ENCODE measurements at regions not wholly inside any gene's neighbourhood (a gene's known extent, or its start where the extent isn't known, plus 50 kb on each side); places are given as distances from the start of the nearest gene placed in this dataset.

DNA sequence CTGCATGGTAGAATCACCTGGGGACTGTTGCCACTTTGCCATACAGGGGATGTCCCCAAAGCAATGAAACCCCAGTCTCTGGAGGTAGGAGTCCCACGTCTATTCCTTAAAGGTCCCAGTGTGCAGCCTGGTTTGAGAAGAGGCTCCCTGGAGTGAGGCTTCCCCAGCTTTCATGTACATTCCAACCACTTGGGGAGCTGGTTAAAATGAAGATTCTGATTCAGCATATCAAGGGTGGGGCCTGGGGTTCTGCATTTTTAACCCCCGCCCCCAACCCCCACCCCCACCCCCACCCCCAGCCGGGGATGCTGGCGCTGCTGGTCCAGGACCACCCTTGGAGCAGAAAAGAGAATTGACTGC lies 241.2 kb downstream of the FOXL1 start:
- no peak for TF ChIP-seq SP1 (CRISPR knock-in tag; conservative IDR thresholded peaks at IDR 0.05)
- TF ChIP-seq, protein P1, sequence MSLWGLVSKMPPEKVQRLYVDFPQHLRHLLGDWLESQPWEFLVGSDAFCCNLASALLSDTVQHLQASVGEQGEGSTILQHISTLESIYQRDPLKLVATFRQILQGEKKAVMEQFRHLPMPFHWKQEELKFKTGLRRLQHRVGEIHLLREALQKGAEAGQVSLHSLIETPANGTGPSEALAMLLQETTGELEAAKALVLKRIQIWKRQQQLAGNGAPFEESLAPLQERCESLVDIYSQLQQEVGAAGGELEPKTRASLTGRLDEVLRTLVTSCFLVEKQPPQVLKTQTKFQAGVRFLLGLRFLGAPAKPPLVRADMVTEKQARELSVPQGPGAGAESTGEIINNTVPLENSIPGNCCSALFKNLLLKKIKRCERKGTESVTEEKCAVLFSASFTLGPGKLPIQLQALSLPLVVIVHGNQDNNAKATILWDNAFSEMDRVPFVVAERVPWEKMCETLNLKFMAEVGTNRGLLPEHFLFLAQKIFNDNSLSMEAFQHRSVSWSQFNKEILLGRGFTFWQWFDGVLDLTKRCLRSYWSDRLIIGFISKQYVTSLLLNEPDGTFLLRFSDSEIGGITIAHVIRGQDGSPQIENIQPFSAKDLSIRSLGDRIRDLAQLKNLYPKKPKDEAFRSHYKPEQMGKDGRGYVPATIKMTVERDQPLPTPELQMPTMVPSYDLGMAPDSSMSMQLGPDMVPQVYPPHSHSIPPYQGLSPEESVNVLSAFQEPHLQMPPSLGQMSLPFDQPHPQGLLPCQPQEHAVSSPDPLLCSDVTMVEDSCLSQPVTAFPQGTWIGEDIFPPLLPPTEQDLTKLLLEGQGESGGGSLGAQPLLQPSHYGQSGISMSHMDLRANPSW (CRISPR knock-in tag; conservative IDR thresholded peaks at IDR 0.05; ENCODE audit: low read depth), result no peak
- TF ChIP-seq, protein P2, sequence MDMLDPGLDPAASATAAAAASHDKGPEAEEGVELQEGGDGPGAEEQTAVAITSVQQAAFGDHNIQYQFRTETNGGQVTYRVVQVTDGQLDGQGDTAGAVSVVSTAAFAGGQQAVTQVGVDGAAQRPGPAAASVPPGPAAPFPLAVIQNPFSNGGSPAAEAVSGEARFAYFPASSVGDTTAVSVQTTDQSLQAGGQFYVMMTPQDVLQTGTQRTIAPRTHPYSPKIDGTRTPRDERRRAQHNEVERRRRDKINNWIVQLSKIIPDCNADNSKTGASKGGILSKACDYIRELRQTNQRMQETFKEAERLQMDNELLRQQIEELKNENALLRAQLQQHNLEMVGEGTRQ (CRISPR knock-in tag; IDR thresholded peaks at IDR 0.05), result no peak
- TF ChIP-seq ZNF416 (CRISPR knock-in tag; IDR thresholded peaks at IDR 0.05), result no peak
- TF ChIP-seq, protein P3, sequence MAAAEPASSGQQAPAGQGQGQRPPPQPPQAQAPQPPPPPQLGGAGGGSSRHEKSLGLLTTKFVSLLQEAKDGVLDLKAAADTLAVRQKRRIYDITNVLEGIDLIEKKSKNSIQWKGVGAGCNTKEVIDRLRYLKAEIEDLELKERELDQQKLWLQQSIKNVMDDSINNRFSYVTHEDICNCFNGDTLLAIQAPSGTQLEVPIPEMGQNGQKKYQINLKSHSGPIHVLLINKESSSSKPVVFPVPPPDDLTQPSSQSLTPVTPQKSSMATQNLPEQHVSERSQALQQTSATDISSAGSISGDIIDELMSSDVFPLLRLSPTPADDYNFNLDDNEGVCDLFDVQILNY (CRISPR knock-in tag; IDR thresholded peaks at IDR 0.05), result no peak
- TF ChIP-seq, protein P4, sequence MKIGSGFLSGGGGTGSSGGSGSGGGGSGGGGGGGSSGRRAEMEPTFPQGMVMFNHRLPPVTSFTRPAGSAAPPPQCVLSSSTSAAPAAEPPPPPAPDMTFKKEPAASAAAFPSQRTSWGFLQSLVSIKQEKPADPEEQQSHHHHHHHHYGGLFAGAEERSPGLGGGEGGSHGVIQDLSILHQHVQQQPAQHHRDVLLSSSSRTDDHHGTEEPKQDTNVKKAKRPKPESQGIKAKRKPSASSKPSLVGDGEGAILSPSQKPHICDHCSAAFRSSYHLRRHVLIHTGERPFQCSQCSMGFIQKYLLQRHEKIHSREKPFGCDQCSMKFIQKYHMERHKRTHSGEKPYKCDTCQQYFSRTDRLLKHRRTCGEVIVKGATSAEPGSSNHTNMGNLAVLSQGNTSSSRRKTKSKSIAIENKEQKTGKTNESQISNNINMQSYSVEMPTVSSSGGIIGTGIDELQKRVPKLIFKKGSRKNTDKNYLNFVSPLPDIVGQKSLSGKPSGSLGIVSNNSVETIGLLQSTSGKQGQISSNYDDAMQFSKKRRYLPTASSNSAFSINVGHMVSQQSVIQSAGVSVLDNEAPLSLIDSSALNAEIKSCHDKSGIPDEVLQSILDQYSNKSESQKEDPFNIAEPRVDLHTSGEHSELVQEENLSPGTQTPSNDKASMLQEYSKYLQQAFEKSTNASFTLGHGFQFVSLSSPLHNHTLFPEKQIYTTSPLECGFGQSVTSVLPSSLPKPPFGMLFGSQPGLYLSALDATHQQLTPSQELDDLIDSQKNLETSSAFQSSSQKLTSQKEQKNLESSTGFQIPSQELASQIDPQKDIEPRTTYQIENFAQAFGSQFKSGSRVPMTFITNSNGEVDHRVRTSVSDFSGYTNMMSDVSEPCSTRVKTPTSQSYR (CRISPR knock-in tag; IDR thresholded peaks at IDR 0.05), result no peak
- TF ChIP-seq, protein P5, sequence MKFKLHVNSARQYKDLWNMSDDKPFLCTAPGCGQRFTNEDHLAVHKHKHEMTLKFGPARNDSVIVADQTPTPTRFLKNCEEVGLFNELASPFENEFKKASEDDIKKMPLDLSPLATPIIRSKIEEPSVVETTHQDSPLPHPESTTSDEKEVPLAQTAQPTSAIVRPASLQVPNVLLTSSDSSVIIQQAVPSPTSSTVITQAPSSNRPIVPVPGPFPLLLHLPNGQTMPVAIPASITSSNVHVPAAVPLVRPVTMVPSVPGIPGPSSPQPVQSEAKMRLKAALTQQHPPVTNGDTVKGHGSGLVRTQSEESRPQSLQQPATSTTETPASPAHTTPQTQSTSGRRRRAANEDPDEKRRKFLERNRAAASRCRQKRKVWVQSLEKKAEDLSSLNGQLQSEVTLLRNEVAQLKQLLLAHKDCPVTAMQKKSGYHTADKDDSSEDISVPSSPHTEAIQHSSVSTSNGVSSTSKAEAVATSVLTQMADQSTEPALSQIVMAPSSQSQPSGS (CRISPR knock-in tag; IDR thresholded peaks at IDR 0.05; ENCODE audit: borderline replicate concordance, low read depth), result no peak
- TF ChIP-seq, protein P6, sequence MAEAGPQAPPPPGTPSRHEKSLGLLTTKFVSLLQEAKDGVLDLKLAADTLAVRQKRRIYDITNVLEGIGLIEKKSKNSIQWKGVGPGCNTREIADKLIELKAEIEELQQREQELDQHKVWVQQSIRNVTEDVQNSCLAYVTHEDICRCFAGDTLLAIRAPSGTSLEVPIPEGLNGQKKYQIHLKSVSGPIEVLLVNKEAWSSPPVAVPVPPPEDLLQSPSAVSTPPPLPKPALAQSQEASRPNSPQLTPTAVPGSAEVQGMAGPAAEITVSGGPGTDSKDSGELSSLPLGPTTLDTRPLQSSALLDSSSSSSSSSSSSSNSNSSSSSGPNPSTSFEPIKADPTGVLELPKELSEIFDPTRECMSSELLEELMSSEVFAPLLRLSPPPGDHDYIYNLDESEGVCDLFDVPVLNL (CRISPR knock-in tag; IDR thresholded peaks at IDR 0.05; ENCODE audit: borderline replicate concordance, low read depth), result no peak
- TF ChIP-seq ZNF396 (CRISPR knock-in tag; IDR thresholded peaks at IDR 0.05; ENCODE audit: borderline replicate concordance), result no peak
- no peak for TF ChIP-seq PRRX2 (CRISPR knock-in tag; IDR thresholded peaks at IDR 0.05)
- TF ChIP-seq, protein P7, sequence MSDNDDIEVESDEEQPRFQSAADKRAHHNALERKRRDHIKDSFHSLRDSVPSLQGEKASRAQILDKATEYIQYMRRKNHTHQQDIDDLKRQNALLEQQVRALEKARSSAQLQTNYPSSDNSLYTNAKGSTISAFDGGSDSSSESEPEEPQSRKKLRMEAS (CRISPR knock-in tag; IDR thresholded peaks at IDR 0.05), result no peak
- TF ChIP-seq, protein P8, sequence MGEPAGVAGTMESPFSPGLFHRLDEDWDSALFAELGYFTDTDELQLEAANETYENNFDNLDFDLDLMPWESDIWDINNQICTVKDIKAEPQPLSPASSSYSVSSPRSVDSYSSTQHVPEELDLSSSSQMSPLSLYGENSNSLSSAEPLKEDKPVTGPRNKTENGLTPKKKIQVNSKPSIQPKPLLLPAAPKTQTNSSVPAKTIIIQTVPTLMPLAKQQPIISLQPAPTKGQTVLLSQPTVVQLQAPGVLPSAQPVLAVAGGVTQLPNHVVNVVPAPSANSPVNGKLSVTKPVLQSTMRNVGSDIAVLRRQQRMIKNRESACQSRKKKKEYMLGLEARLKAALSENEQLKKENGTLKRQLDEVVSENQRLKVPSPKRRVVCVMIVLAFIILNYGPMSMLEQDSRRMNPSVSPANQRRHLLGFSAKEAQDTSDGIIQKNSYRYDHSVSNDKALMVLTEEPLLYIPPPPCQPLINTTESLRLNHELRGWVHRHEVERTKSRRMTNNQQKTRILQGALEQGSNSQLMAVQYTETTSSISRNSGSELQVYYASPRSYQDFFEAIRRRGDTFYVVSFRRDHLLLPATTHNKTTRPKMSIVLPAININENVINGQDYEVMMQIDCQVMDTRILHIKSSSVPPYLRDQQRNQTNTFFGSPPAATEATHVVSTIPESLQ (CRISPR knock-in tag; IDR thresholded peaks at IDR 0.05), result no peak
- TF ChIP-seq GABPB1 (CRISPR knock-in tag; IDR thresholded peaks at IDR 0.05), result no peak
- no peaks in the 10 kb centered on the region for H3K36me3 Mint-ChIP-seq
- DNase-seq (ENCODE audit: low spot score) (no peak), ATAC-seq (no peak)
- H3K9me3 Mint-ChIP-seq, result 0 out of 2 replicates have a peak, but pooled peaks cover 5% of the 10 kb centered on the region
- H3K4me3 Mint-ChIP-seq, result no peak overlapping the region
- CTCF ChIA-PET, result interaction anchor here (0.7 to 1.2 kb wide), 4 partner anchors 10 to 417 kb away, joined by 3 to 4 read pairs (median 4); no protein-coding TSS in a partner anchor
- no peak overlapping the region for H3K27ac Mint-ChIP-seq
- H3K27me3 Mint-ChIP-seq (ENCODE audit: low read depth), result peaks cover 4% of the 10 kb centered on the region; the same call in 1 of the 2 replicates
- POLR2A ChIA-PET, result no interaction called here
- H3K4me1 Mint-ChIP-seq, result peaks cover 11% of the 10 kb centered on the region
